Right forelimb (tissue), 1 donor: ENCODE measurements at regions not wholly inside any gene's neighbourhood (a gene's known extent, or its start where the extent isn't known, plus 50 kb on each side); places are given as distances from the start of the nearest gene placed in this dataset.

Experiments
- DNase-seq: peaks from one replicate; pipeline ENCODE4 v3.0.0-alpha.2; 2018

- no peak for DNase-seq
Observed at GRCh38 chr9:79362100-79363081, 209.4 kb upstream of the TLE4 start.

GRCh38 chr9:79369676-79370075 lies 202.1 kb upstream of the TLE4 start:
- no peak for DNase-seq

- DNase-seq = no peak
Observed at GRCh38 chr9:79371301-79371700, 200.5 kb upstream of the TLE4 start.

DNA sequence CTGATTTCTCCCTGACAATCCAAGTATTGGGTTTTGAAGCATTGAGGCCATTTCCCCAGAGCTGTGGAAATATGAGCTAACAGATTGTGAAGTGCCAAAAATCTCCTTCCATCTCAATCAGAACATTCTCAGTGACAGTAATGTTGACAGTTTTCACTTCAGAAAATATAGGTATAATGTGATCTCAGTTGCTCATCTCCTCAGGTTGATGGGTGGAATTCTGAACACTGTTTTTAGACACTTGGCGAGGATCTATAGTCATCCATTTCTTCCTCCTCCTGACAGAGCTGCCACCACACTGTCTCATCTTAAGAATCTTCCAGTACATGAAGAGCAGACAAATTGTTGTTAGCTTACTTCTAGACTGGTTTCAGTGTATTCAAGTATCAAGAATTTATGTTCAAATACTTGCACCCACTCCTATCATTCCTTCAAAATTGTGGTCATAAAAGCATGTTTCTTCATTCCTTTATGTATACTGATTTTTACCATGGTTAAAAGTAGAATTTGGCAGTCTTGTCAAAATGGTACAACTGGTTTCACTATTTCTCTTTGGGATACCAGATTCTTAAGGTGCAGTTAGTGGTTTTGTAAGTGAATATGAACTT lies 199.7 kb upstream of the TLE4 start:
- DNase-seq = no peak

DNA sequence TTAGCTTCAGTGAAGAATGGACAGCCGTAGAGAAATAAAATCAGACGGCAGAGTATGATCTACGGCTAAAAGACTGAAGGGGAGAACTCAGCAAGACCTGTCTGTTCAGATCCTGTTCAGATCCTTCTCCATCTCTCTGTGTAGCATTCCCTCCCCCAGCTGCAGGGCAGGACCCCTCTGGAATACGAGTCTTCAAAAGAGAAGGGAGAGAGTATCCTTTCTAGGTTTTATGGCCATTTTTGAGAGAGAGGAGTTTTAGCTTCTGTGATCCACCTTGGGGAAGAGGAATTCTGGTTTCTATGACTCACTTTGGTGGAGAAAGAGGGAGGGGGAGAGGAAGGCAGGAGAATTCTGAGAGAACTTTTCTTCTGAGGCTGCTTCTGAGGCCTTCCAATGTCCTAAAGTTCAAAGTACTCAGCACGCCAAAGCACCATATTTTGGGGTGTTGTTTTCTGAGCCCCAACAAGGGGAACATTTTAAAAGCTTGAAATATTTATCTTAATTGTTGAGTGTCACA lies 194.4 kb upstream of the TLE4 start:
- no peak for DNase-seq

DNA sequence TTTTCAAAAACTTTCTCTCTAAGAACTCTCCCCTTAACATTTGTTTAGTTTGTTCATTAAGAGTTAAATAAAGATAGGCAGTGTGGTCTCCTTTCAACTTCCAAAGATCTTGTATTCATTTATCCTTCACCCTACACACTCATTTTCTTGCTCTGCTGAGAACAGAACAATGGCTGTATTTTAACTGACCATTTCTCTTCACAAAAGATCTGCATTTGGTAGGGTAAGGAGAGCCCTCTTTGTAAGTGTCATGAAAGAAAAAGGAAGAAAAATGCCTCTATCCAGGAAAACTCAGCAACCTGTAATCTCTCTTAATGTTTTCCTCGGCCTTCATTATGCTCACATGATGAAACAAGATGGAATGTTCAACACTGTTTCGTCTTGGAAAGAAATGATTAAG lies 193.7 kb upstream of the TLE4 start:
- no peak for DNase-seq

- DNase-seq = no peak
Observed at GRCh38 chr9:79382044-79382443, 189.7 kb upstream of the TLE4 start.

DNA sequence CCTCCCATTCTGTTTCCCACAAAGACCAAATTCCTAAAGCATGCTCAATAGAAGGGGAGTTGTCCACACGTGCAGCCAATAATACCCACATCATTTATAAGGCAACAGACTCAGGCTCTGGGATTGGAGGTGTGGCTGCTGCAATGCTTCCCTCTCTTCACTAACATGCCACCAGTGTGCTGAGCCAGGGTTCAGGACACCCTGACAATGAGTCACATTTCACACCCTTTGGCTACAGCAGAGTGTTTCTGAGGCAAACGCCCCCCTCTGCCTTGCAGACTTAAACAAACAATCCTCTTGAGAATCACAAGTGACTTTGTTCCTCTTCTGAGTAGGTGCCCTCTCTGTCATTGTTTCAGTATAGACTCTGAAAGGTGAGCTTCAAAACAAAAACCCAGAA lies 189.3 kb upstream of the TLE4 start:
- DNase-seq = no peak

DNA sequence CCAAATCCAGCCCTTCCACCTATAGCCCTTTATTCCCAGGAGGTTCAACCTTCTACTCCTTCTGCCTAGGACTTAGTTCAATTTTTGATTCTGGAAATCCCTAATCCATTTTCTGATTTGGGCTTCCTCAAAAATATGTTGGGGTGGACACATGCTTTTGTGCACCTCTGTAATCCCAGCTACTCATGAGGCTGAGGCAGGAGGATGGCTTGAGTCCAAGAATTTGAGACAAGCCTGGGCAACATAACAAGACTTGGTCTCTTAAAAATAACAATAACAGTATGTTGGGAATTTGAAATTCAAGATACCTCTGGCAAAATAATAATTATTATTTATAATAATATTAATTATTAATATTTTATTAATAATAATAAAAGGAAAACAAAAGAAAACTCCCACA lies 188.7 kb upstream of the TLE4 start:
- DNase-seq = no peak

- DNase-seq = no peak
Observed at GRCh38 chr9:79384091-79384490, 187.7 kb upstream of the TLE4 start.

- DNase-seq = no peak
Observed at GRCh38 chr9:79384501-79384900, 187.3 kb upstream of the TLE4 start.

- no peak for DNase-seq
Observed at GRCh38 chr9:79387101-79387835, 184.5 kb upstream of the TLE4 start.

GRCh38 chr9:79390077-79390698 lies 181.6 kb upstream of the TLE4 start:
- DNase-seq = no peak

GRCh38 chr9:79390781-79391770 lies 180.7 kb upstream of the TLE4 start:
- no peak for DNase-seq

GRCh38 chr9:79395228-79395627 lies 176.5 kb upstream of the TLE4 start:
- DNase-seq = no peak

GRCh38 chr9:79395755-79396154 lies 176.0 kb upstream of the TLE4 start:
- DNase-seq = no peak

DNA sequence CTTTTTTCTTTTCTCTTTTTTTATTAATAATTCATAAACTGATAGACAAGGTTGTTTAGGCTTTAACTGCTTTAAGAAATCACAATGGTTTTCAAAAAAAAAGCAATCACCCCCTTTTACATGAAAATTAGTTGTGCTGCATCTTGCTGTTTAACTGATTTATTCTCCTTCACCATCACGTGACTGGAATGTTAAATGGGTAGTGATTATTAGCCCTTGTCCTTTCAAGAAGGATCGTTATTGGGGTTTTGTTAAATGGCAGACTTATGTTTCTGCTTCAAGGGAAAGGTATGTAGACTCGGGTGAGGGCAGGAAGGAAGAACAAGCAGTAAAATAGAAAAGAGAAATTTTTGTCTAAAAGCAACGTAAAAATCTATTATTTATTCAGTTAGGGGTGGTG lies 175.6 kb upstream of the TLE4 start:
- no peak for DNase-seq

DNA sequence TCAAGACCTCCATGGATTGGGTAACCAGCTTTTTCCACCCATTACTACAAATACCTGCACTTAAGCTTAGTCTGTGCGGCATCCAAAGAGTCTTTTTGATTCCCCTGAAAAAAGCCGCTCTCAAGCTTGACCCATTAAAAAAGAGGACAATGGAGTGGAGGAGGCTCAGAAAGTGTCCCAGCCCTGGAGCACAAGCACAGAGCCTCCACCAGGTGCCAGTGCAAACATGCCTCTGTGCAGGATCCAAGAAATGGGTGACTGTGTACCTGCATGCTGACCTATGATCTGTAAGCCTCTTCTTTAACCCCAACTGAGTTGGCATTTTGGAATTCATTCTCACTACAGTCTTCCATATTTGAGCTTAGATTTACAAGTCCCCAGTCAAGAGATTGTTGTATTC lies 168.3 kb upstream of the TLE4 start:
- no peak for DNase-seq

DNA sequence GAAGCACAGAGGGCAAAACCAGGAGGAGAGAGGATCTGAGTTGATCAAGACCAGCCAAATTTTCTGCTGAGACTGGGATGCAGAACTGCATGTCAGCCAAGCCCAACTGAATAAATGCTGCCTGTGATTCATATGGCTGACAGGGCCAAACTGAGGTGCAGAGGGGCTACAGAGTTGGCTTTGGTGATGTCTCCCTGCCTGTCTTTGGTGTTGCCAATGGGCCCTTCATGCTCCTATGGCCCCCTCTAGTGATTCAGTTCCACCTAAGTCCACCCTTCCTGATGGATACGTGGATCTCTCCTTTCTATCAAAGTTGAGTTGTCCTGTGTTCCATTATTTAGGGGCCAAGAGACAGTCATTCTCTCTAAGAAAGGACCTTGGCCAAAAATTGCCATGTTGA lies 163.6 kb upstream of the TLE4 start:
- no peak for DNase-seq

DNA sequence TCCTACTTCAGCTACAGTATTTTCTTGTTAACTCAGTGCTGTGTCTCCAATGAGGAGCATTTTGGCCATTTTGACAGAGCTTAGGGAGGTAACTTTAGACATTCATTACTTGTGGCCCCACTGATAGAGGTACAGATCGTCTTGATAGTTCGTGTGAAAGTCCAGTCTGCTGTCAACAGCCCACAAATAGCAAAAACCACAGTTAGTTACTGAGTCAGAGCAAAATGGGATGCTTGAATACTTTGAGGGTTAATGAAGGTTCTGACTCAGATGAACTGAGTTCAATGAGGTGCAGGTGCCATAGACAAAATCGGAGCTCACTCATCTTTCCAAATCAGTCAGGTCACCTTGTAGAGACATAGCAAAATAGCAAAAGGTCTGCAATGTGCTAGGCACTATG lies 163.1 kb upstream of the TLE4 start:
- no peak for DNase-seq

DNA sequence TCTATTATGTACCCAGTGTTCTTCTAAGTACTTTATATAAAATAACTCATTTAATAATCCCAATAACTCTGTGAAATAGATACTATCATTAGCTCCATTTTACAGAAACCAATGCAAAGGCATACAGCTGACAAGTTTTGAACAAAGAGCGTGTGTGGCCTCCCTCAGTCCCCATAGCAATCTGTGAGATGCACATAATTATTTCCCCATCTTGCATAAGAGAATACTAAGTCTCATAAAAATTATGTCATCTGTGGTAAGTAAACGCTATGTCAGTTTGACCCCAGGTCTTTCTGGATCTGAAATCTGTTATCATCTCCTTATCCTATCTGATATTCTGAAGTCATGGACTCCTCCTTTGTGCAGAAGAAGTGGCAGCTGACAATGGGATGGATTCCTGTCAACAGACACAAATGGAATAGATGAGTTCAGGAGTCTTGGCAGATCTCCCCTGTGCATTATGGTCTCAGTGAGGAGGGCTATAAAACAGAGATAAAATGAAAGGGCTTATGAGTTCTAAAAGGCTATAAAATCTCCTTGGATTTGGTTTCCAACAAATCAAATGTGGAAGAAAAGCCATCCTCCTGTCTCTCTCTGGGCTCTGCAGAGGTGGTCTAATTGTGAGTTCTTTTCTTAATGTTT lies 162.5 kb upstream of the TLE4 start:
- no peak for DNase-seq
